H1 (cell line): ENCODE measurements at regions not wholly inside any gene's neighbourhood (a gene's known extent, or its start where the extent isn't known, plus 50 kb on each side); places are given as distances from the start of the nearest gene placed in this dataset.

ENCODE experiments used
- BACH1 ChIP-seq: IDR thresholded peaks from 2 replicates; pipeline ENCODE4 v1.6.1; 2012; ENCODE audit warnings: low read length, improper control_type of control experiment
- BCL11A ChIP-seq, 2 experiments: IDR thresholded peaks; one replicate each; pipeline ENCODE4 v1.6.1; 2011; ENCODE audit warnings: low read depth in 2 of 2, low read length in 2 of 2, mild to moderate bottlenecking in 2 of 2
- CTCF ChIP-seq, 3 experiments: IDR thresholded peaks; 1 replicate in 2 of 3; 2 replicates in 1 of 3; pipeline versions ENCODE4 v1.5.1 to v1.6.1; 2011; ENCODE audit warnings: low read length in 3 of 3, mild to moderate bottlenecking in 3 of 3, inconsistent platforms in 2 of 3, low read depth in 1 of 3, moderate library complexity in 1 of 3; ENCODE audit not compliant: insufficient read depth in 1 of 3; ENCODE audit errors: control extremely low read depth in 1 of 3
- NANOG ChIP-seq: IDR thresholded peaks from 2 replicates; pipeline ENCODE4 v1.6.1; 2011; ENCODE audit warnings: low read length, low read depth, mild to moderate bottlenecking, inconsistent platforms; ENCODE audit not compliant: insufficient read depth, poor library complexity, severe bottlenecking
- POLR2AphosphoS5 ChIP-seq: IDR thresholded peaks from 2 replicates; pipeline ENCODE4 v1.6.1; 2011; ENCODE audit warnings: low read depth, low read length

GRCh38 chr13:62065016-62065415 is 649.4 kb upstream of the PCDH20 start (continued):
- TF ChIP-seq CTCF (IDR thresholded peaks at IDR 0.05; ENCODE audit: control extremely low read depth in 1 of 3, insufficient read depth in 1 of 3, low read depth in 1 of 3, low read length in 3 of 3) (no peak), POLR2AphosphoS5 (no peak), BCL11A (IDR thresholded peaks at IDR 0.05; ENCODE audit: low read depth in 2 of 2, low read length in 2 of 2) (no peak), BACH1 (no peak), NANOG (no peak)
